Sigmoid colon (tissue), 4 donors: ENCODE measurements at regions not wholly inside any gene's neighbourhood (a gene's known extent, or its start where the extent isn't known, plus 50 kb on each side); places are given as distances from the start of the nearest gene placed in this dataset.

ENCODE experiments used
- CTCF ChIP-seq, 4 experiments: fragments of 450-650 bp in 3 of 4; fragments of 200-600 bp in 1 of 4; IDR thresholded peaks; one replicate each; pipeline ENCODE4 v1.5.1; 2016 to 2019; ENCODE audit warnings: antibody characterized with exemption in 4 of 4, mild to moderate bottlenecking in 3 of 4, moderate library complexity in 2 of 4
- EP300 ChIP-seq, 4 donors: sonication (generic); formaldehyde crosslinking; IDR thresholded peaks; one replicate each; pipeline ENCODE4 v1.6.1; 2017; ENCODE audit warnings: antibody characterized with exemption in 4 of 4
- POLR2AphosphoS5 ChIP-seq, 4 donors: sonication (generic); formaldehyde crosslinking; IDR thresholded peaks; one replicate each; pipeline ENCODE4 v1.6.1; 2017; ENCODE audit warnings: antibody characterized with exemption in 4 of 4

- TF ChIP-seq EP300 (IDR thresholded peaks at IDR 0.05) (no peak), CTCF (IDR thresholded peaks at IDR 0.05) (no peak), POLR2AphosphoS5 (IDR thresholded peaks at IDR 0.05) (no peak)
Observed at GRCh38 chr10:28793482-28793881, 116.2 kb downstream of the BAMBI start.
